ENCODE measurements at regions not wholly inside any gene's neighbourhood (a gene's known extent, or its start where the extent isn't known, plus 50 kb on each side); places are given as distances from the start of the nearest gene placed in this dataset.

DNA sequence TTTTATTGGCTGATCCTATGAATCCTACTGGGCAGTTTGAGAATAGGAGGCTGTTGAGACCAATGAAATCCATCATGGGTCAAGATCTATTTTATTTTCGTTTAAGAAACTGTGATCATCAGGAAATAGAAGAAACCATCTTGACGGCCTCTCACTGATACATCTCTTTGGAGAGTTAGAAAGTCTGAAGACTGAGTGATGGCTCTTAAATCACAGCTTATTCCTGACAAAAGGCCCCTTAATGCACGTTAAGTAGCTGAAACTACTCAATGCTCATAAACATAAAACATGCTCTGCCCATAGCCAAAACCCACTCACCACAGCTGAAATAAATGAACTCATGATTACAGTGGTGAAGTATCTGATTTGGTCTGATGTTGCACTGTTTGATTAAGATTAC lies 784.5 kb upstream of the NEGR1 start:
- Histone ChIP-seq H3K9ac (ENCODE audit: low read length) (no peak overlapping the region), H3K27ac (ENCODE audit: low read length in 2 of 2) (no peak overlapping the region), H3K27me3 (replicated peaks in 1 of 4; ENCODE audit: control extremely low read depth in 1 of 4, control insufficient read depth in 3 of 4, insufficient read depth in 4 of 4, low read length in 3 of 4) (no peaks in the 10 kb centered on the region), H3K4me2 (replicated peaks; ENCODE audit: low read depth, low read length, poor library complexity, severe bottlenecking) (no peak overlapping the region), H3K4me1 (ENCODE audit: control insufficient read depth in 2 of 2, insufficient read depth in 2 of 2, low read length in 2 of 2) (no peaks in the 10 kb centered on the region), H4K20me1 (ENCODE audit: control insufficient read depth, insufficient read depth, low read length, poor library complexity, severe bottlenecking) (no peaks in the 10 kb centered on the region), H2AFZ (ENCODE audit: insufficient read depth, low read depth, low read length, poor library complexity, severe bottlenecking) (no peak overlapping the region), H3K36me3 (replicated peaks in 1 of 2; ENCODE audit: control extremely low read depth in 1 of 2, control insufficient read depth in 1 of 2, extremely low read depth in 1 of 2, insufficient read depth in 2 of 2, low read length in 1 of 2) (no peaks in the 10 kb centered on the region), H3K4me3 (ENCODE audit: control extremely low read depth in 1 of 5, extremely low read depth in 1 of 5, insufficient read depth in 1 of 5, low read depth in 2 of 5, low read length in 4 of 5) (no peak overlapping the region), H3K9me3 (ENCODE audit: control extremely low read depth in 1 of 3, control insufficient read depth in 2 of 3, insufficient read depth in 1 of 3, low read length in 2 of 3) (peaks cover 0 to 4% (median 0%) of the 10 kb centered on the region in 3 donors), H3K79me2 (ENCODE audit: control insufficient read depth, insufficient read depth, low read length) (no peaks in the 10 kb centered on the region)
- no peaks in the 10 kb centered on the region for H3K4me1 Mint-ChIP-seq
- POLR2A ChIA-PET = no interaction called here
- WGBS (ENCODE audit: insufficient coverage) = no CpG with 5 or more reads among the region's 3 CpGs
- intact Hi-C loops (cut with micrococcal nuclease) = no loop called here
- no peak overlapping the region for H3K4me3 Mint-ChIP-seq
- peaks cover 2% of the 10 kb centered on the region for H3K9me3 Mint-ChIP-seq (ENCODE audit: insufficient read depth)
- H3K27me3 Mint-ChIP-seq = no peaks in the 10 kb centered on the region
- H3K27ac Mint-ChIP-seq = no peak overlapping the region
- TF ChIP-seq, protein P1, sequence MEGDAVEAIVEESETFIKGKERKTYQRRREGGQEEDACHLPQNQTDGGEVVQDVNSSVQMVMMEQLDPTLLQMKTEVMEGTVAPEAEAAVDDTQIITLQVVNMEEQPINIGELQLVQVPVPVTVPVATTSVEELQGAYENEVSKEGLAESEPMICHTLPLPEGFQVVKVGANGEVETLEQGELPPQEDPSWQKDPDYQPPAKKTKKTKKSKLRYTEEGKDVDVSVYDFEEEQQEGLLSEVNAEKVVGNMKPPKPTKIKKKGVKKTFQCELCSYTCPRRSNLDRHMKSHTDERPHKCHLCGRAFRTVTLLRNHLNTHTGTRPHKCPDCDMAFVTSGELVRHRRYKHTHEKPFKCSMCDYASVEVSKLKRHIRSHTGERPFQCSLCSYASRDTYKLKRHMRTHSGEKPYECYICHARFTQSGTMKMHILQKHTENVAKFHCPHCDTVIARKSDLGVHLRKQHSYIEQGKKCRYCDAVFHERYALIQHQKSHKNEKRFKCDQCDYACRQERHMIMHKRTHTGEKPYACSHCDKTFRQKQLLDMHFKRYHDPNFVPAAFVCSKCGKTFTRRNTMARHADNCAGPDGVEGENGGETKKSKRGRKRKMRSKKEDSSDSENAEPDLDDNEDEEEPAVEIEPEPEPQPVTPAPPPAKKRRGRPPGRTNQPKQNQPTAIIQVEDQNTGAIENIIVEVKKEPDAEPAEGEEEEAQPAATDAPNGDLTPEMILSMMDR (IDR thresholded peaks at IDR 0.05) = no peak
- no peak for TF ChIP-seq EZH2 (IDR thresholded peaks at IDR 0.05; ENCODE audit: borderline replicate concordance, insufficient read depth, low read depth, low read length, poor library complexity, severe bottlenecking)
- CTCF ChIA-PET = no interaction called here
- ATAC-seq (ENCODE audit: low read depth) (no peak), DNase-seq (no peak)

DNA sequence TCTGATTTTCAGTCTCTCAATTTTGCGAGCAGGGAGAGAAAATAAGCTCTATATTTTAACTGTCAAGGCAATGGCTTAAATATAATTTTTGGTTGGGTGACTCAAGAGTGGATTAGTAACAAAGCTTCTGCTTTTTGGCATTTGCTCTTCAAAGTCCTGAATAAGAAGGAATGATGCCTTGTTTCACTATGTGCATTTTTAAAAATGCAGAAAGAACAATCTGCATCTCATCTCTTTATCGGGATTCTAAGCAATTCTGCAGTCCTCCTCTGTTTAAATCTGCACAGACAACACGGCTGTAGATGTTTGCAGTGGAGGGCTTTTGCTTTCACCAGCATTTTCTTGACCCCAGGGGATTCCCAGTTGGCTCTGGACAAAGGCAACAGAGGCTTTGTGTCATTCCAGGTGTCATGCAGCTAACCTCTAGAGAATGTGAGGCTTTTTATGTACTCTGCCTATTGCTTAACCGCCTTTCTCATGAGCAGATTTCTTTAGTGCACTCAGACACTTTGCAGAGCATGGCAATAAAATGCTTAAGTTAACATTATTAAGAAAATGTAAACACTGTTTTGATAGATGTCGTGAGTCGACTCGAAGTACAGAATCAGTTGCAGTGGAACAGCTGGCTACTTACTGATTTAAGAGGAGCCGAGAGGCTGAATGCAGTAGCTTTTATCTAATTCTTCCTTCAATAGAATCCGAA lies 783.2 kb upstream of the NEGR1 start:
- no peak for TF ChIP-seq EZH2 (IDR thresholded peaks at IDR 0.05; ENCODE audit: borderline replicate concordance, insufficient read depth, low read depth, low read length, poor library complexity, severe bottlenecking)
- TF ChIP-seq, protein P1 (IDR thresholded peaks at IDR 0.05) = no peak
- H3K4me1 Mint-ChIP-seq = no peaks in the 10 kb centered on the region
- H3K4me2 ChIP-seq (replicated peaks; ENCODE audit: low read depth, low read length, poor library complexity, severe bottlenecking) = no peak overlapping the region
- H3K36me3 ChIP-seq (replicated peaks in 1 of 2; ENCODE audit: control extremely low read depth in 1 of 2, control insufficient read depth in 1 of 2, extremely low read depth in 1 of 2, insufficient read depth in 2 of 2, low read length in 1 of 2) = no peaks in the 10 kb centered on the region
- DNase-seq (no peak), ATAC-seq (ENCODE audit: low read depth) (no peak)
- peaks cover 2% of the 10 kb centered on the region for H3K9me3 Mint-ChIP-seq (ENCODE audit: insufficient read depth)
- no peak overlapping the region for H2AFZ ChIP-seq (ENCODE audit: insufficient read depth, low read depth, low read length, poor library complexity, severe bottlenecking)
- ChIA-PET CTCF (no interaction called here), POLR2A (no interaction called here)
- no peak overlapping the region for H3K27ac Mint-ChIP-seq
- H3K4me1 ChIP-seq (ENCODE audit: control insufficient read depth in 2 of 2, insufficient read depth in 2 of 2, low read length in 2 of 2) = no peaks in the 10 kb centered on the region
- H3K79me2 ChIP-seq (ENCODE audit: control insufficient read depth, insufficient read depth, low read length) = no peaks in the 10 kb centered on the region
- H3K27me3 ChIP-seq (replicated peaks in 1 of 4; ENCODE audit: control extremely low read depth in 1 of 4, control insufficient read depth in 3 of 4, insufficient read depth in 4 of 4, low read length in 3 of 4) = no peaks in the 10 kb centered on the region
- H3K4me3 Mint-ChIP-seq = no peak overlapping the region
- H4K20me1 ChIP-seq (ENCODE audit: control insufficient read depth, insufficient read depth, low read length, poor library complexity, severe bottlenecking) = no peaks in the 10 kb centered on the region
- WGBS (ENCODE audit: insufficient coverage) = 53% methylated on average over 3 of the region's 9 CpGs
- intact Hi-C loops (cut with micrococcal nuclease) = no loop called here
- H3K27ac ChIP-seq (ENCODE audit: low read length in 2 of 2) = no peak overlapping the region
- no peaks in the 10 kb centered on the region for H3K27me3 Mint-ChIP-seq
- H3K9me3 ChIP-seq (ENCODE audit: control extremely low read depth in 1 of 3, control insufficient read depth in 2 of 3, insufficient read depth in 1 of 3, low read length in 2 of 3) = peaks cover 0 to 6% (median 0%) of the 10 kb centered on the region in 3 donors
- H3K4me3 ChIP-seq (ENCODE audit: control extremely low read depth in 1 of 5, extremely low read depth in 1 of 5, insufficient read depth in 1 of 5, low read depth in 2 of 5, low read length in 4 of 5) = no peak overlapping the region
- no peak overlapping the region for H3K9ac ChIP-seq (ENCODE audit: low read length)

All from B cell (primary cell).